ENCODE measurements at regions not wholly inside any gene's neighbourhood (a gene's known extent, or its start where the extent isn't known, plus 50 kb on each side); places are given as distances from the start of the nearest gene placed in this dataset.
"Not testable (repeated sequence)": the region's sequence is repeated elsewhere in the genome, so short reads cannot be mapped to it uniquely, and the experiment has no call there.

DNA sequence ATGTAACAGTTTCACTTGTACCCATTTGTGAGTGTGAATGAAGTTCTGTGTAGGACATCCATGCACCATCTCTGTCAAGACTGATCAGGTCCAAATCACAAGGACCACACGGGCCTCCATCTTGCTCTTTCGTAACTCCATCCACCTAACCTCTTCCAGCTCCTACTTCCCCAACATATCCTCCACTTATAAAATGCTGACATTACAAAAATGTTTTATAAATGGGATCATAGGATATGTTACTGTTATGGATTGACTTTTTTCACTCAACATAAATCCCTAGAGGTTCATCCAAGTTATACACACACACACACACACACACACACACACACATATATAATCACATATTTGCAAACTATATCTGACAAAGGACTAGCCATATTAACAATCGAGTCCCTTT lies 476.8 kb downstream of the ZNF516 start:
- no peak for DNase-seq (ENCODE audit: low spot score)

DNA sequence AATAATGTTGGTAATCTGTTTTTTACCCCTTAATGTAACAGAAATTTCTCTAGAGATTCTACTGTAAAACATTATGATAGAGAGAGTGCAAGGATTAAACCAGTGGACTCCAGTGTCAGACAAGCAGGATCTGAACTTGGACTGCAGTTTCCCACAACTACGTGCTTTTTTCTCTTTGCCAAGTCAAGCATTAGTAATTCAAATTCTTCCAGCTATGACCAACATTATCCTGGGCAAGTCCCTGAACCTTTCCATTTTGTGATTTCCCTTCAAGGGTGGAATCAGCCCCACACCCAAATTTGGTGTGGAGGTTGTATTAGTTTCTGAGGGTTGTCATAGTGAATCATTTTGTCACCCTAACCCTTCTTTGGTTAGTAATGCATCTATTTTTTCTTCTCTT lies 482.0 kb downstream of the ZNF516 start:
- no peak for DNase-seq (ENCODE audit: low spot score)

DNA sequence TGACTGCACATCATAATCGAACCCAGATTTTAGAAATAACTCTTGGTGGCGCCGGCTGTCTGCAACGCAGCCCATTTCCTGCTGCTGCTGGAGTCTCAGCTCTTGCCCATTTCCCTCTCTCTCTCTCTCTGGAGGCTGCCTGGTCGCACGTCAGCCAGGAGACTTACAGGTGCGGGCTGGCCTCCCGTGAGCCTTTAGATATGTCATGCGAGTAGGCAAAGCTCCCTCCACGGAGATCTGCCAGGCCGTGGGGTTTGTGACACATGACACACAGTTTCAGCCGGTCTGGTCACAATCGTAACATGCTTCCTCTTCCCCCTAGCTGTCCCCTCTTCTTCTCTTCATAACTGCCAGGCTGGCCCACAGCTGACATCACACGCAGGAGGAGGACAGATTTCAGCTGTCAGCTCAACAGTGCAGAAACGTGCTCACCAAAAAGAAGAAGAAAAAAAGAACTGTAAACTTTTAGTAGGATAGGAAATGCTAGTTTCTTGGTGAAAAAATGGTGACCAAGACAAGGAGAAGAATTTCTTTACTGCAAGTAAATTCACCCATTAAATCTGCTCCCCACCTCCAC lies 489.3 kb downstream of the ZNF516 start:
- no peak for DNase-seq (ENCODE audit: low spot score)

DNA sequence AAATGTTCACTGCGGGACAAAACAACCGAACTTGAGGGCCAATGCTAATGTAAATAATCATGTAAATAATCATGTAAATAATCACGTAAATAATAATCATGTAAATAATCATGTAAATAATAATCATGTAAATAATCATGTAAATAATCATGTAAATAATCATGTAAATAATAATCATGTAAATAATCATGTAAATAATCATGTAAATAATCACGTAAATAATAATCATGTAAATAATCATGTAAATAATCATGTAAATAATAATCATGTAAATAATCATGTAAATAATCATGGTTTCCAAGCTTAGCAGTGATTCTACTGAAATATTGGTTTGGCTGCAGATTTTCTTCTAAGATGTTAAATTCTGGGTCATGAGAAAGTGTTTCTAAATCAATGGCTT lies 507.1 kb downstream of the ZNF516 start:
- not testable (repeated sequence) for DNase-seq (ENCODE audit: low spot score)

DNA sequence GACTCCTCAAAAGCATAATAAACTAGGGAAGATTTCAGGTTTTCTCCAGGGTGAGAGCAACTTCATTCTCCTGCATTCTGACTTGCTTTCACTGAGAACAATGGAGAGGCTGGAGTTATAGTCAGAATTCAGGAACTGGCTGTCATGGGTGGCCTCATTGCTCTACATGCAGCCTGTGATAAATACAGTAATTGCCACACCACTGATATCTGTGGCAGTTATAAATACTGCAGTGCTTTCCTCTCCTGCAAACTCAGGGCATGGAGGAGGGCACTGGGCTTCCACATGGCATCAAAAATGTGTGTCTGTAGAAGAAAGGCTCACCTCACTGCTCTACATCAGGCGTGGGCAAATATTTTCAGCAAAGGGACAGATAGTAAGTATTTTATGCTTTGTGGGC lies 510.2 kb downstream of the ZNF516 start:
- no peak for DNase-seq (ENCODE audit: low spot score)

DNA sequence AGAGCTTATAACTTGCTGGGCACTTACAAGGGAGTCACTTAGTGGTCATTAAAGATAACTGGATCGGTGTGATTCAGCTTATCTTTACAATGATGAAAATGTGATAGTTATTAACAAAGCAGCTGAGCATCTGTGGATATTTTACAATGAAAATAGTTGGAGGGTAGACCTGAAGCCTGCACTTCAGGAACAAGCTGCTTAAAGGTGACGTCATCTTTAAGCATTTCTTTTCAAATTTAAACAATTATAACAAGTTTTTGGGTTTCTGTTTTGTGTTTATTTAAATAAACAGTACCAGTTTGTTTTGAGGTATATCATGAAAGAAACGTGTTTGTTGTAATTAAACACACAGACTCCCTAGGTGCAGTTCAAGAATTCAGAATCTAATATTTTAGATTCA lies 513.9 kb downstream of the ZNF516 start:
- DNase-seq (ENCODE audit: low spot score), result no peak

DNA sequence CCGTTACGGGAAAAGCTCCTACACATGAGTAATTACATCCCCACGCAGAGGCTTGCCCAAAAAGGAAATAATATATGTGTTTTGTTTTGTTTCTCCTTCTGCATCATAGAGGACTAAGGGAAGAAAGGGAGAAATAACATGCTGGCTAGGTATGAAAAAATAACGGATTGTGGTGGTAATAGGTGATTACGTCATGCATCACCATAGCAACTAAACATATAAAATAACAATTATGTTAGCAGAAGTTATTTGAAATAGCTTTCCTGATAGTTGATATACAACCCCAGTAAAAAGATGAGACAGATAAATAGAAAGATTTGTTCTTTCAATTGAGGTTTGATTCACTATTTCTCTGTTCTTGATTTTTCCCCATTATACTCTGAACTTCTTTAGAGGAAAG lies 518.0 kb downstream of the ZNF516 start:
- no peak for DNase-seq (ENCODE audit: low spot score)

DNA sequence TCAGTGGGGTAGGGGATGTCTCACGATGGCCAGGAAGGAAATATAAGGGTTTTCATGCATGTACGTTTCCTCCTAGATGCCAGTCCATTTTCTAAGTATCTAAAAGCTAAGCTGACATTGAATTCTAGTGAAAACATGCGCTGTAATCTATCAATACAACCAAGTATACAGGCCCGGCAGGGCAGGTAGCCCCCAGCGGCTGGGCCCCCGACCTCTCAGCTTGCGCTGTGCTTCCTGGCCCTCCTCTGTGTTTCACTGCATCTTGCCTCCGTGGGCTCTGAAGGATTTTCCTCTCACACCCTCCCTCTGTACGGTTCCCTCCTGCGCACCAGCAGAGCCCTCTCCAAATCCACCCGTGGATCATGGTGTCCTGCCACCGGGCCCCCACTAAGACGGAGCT lies 524.8 kb downstream of the ZNF516 start:
- DNase-seq (ENCODE audit: low spot score), result no peak

DNA sequence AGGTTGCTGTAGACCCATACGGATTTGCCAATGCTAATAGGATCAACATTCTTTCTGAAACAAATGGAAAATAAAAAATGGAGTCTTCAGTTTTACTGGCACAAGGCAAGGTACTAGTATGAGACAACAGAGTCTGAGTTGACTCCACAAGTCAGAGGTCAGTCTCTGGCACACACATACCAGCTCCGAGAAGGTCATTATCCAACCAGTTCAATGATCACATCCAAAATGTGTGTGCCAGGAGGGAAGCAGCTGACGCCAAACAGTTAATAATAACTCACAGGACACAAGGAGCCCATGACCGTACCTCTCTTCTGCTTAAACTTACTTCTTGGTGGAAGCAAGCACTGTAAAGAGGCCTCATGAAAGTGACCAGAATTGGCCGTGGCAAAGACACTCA lies 528.6 kb downstream of the ZNF516 start:
- no peak for DNase-seq (ENCODE audit: low spot score)

DNA sequence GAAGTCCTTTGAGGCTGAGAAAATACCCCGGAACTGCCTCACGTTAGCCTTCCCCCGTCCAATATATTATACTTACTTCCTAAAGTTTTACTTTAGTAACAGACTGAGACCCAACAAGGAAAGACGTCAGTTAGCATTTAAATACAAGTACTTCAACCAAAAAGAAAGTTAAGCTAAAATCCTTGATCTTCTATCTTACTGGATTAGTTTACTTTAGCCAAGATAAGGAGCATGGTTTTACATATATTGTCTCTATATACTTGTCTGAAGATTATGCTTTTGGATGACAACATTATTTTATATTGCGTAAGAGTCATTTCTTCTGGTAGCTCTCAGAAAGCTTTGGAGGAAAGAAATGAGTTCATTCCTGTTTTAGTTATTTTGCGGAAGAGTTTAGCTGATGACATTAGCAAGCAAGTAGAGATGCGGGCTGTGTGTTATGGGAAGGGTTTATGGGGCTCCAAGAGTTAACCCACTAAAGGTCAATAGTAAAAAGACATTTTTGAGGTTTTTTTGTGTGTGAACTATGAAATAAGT lies 532.9 kb downstream of the ZNF516 start:
- DNase-seq (ENCODE audit: low spot score), result no peak

DNA sequence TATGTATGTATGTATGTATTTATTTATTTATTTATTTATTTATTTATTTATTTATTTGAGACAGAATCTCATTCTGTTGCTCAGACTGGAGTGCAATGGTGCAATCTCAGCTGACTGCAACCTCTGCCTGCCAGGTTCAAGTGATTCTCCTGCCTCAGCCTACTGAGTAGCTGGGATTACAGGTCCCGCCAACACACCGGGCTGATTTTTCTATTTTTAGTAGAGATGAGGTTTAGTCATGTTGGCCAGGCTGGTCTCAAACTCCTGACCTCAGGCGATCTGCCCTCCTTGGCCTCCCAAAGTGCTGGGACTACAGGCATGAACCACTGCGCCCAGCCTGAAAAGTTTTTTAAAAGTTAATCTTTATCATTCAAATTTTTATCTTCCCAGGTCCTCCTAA lies 532.9 kb upstream of the SMIM21 start:
- not testable (repeated sequence) for DNase-seq (ENCODE audit: low spot score)

DNA sequence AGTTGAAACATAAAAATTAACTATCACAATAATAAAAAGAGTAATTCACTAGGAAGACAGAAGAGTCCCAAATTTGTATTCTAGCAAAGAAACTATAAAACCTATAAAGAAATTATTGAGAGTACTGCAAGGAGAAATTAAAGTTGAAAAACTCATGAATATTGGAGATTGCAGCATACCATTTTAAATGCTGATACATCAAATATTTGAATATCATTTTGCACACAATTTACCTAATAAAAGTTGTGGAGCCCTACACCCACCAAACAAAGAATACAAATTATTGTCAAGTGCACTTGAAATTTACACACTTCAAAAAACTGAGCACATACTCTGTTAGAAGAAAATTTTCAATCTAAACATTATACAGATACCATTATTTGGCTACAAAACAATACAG lies 531.6 kb upstream of the SMIM21 start:
- no peak for DNase-seq (ENCODE audit: low spot score)

DNA sequence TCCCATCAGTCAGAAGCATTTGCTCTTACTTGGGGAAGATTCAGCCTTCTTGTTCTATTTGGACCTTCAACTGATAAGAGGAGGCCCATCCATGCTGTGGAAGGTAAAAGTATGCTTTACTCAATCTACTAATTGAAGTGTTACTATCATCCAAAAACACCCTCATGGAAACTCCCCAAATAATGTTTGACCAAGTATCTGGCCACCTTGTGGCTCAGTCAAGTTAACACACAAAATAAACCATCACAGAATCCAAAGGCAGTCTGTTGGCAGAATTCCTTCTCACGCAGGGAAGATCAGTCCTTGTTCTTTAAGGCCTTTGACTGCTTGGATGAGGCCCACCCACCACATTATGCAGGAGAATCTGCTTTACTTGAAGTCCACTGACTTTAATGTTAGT lies 531.2 kb upstream of the SMIM21 start:
- no peak for DNase-seq (ENCODE audit: low spot score)

DNA sequence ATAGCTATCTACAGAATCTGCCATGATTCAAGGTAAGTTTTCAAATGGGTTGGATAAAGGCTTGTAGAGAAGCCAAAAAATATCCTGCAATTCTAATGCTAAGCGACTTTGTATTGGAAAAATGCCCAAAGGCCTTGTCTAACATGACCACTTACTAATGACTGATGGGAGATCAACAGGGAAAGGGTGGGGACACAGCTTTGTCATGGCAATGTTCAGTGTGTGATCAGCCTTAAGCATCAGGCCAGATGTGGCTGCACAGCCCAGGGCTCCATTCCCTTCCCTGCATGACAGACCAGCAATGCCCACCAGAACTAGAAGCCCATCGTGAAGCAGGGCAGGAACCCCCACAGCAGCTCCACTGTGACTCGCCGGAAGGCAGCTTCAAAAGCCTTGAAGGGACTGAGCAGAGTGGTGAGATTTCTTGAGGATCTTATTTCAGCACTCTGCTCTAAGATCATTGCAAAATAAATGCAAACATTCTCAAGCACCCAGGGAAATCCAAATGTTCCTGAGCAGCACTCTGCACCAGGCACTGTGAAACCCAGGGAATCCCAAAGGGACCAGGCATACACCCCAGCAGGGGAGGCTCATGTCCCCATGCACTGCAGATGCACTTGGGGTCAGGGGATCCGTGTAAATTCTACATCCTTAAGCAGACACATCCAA lies 517.9 kb upstream of the SMIM21 start:
- DNase-seq (ENCODE audit: low spot score), result no peak

DNA sequence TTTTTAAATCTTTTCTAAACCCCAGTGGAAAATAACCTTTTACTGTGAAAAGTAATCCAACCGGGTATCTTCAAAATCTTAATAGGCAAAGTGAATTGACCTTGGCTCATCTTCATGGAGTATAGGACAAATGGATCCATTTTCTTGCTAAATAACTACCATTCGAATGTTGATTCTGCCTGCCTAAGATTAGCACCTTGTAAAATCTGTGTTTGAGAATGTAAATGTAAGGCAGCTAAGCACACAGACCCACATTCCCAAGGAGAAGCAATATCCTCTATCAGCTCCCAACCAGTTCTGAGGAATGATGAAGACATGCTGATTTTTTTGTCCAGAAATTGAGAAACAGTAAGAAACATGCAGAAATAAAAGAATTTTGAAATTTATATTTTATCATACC lies 509.8 kb upstream of the SMIM21 start:
- DNase-seq (ENCODE audit: low spot score), result no peak

DNA sequence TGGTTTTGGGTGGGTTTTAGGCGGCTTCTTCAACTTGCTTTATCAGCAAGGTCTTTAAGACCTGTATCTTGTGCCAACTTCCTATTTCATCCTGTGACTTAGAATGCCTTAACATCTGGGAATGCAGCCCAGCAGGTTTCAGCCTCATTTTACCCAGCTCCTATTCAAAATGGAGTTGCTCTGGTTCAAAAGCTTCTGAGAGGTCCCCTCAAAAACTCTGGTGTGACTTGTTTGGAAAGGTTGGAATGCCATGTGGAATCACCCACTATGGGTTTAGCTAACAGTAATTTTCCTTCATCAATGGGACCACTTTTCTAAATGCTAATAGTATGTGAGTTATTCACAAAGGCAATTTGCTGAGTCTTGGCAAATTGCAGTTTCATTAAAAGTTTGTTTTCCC lies 509.4 kb upstream of the SMIM21 start:
- DNase-seq (ENCODE audit: low spot score), result no peak

DNA sequence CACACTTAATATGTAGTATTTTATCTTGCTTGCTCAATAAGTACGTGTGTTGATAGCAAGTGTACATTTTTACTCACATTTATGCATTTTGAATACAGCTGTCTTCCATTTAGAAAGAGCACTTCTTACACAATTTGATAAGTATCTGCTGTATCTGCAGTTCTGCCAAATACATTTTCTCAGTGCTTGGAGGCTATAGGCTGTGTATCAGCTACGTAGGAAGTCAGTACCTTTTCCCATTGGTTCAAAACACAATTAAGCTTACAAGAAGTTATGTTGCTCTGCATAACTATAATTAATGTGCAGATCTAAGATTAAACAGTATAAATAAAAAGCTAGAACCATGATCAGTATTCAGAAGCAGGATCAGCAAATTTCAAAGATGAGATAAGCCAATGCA lies 503.6 kb upstream of the SMIM21 start:
- DNase-seq (ENCODE audit: low spot score), result no peak

DNA sequence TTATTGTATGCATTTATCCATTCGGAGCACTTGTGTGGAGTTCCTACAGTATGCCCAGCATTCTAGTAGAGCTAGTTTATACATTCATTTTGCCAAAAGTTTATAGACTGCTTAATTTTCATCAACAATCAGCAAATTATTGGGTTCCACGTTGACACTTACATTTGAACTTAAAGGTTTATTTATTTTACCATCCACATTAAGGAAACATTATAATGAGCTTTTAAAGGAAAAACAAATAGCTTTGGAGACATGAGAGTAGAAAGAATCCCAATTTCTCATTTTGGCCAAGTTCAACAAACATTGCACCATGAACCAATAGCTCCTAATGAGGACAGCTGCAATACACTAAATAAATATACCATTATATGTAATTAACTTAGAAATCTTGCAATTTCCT lies 501.2 kb upstream of the SMIM21 start:
- no peak for DNase-seq (ENCODE audit: low spot score)

DNA sequence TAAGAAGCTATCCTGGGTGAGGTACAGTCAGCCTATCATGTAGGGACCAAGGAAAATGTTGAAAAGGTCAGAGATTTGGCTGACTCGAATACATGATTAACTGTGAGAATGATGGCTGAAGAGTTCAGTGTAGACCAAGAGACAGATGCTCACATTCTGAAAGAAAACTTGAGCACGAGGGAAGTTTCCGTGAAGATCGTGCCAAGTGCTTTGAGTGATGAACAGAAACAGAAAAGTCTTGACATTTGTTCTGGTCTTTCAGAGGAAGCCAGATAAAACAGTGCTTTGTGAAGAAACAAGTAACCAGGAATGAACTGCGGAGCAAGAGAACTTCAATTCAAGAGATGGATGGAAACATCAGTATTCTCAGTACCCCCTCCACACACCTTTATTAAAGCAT lies 500.3 kb upstream of the SMIM21 start:
- DNase-seq (ENCODE audit: low spot score), result no peak

DNA sequence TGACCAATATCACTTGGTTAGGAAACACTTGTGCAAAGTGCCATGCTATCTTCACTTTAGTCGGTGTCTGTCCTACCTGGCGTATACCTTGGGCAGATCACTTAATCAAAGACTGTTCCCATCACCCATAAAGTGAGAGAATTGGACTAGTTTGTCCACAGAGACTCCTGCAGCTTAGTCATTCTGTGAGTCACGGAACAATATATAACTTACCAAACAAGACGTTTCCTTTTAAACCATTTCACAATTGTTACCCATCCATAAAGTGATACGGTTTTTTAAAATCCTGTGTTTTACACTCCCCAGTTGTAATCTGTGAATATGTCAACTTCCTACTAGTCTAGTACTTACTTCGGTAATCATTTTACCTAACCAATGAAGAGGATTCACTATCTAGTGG lies 499.3 kb upstream of the SMIM21 start:
- DNase-seq (ENCODE audit: low spot score), result no peak

DNA sequence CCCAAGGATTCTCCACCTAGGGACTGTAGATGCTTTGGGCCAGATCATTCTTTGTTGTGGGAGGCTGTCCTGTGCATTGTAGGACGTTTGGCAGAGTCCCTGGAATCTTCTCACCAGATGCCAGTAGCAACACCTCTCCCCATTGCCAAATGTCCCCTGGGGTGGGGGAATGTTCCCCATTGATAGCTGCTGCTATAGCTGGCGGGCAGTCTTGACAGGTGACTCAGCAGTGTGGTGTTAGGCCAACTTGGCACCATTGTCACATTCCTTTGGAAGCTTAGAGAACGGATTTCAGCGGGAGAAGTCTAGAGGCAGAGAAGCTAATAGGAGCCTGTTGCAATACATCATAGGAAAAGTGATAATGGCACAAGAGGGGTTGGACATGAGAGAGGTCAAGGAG lies 495.7 kb upstream of the SMIM21 start:
- DNase-seq (ENCODE audit: low spot score), result no peak

DNA sequence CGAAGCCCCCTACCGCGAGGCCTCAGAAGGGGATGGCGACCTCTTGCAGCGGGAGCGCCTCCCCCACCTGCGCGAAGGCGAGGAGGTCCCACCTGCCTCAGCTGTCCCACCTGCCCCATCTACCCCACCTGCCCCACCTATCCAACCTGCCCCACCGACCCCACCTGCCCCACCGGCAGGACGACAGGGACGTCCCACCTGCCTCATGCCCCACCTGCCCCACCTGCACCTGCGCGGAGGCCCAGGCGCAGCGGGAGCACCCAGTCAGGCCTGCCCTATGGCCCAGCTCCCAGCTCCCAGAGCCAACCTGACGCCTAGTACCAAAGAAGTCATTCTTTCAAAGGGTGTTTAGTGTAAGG lies 489.1 kb upstream of the SMIM21 start:
- no peak for DNase-seq (ENCODE audit: low spot score)

DNA sequence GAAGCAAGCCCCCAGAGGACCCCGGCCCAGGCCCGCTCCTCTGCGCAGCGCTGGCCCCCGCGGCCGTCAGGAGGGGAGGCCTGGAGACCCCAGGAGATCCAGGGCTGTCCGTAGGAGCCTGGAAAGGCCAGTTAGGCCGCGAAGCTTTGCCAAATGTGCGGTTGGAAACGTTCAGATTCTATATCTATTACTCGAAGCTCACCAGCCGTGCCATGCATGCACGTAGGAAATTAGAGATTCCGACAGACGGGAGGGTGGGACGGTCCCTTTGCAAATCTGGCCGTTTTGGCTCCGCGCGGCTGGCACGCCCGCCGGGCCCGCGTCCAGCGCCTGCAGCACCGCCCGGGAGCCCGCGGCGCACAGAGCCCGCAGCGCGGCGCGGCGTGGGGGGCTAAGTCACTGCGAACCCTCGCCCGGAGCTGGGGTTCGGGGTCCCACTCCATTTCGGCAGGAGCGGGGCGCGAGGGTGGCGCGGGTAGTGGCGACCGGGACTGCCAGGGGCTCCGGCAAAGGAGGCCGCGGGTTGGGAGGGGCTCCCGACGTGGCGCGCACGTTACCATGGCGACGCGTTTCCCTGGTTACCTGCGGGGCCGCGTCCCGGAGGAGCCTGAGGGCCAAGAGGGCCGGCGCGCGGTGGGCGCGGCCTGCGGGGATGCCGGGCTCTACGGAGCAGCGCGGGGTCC lies 488.6 kb upstream of the SMIM21 start:
- DNase-seq (ENCODE audit: low spot score), result no peak

DNA sequence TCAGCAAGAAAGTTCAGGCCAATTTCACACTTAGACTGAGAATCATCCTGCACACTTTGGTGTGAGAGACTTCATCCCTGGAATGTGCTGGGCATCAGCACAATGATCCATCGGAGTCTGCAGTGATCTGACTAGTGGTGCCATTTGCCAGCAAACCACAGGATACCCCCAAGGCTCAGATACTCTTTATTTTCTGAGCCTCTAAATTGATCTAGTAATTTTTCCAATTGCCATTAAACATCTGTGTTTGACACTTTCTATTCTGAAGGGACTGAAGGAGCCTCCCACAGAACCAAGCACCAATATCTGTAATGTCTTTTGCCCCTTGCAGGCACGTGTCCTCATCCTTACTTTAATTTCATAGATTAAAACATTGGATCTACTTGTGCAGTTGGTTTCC lies 485.3 kb upstream of the SMIM21 start:
- no peak for DNase-seq (ENCODE audit: low spot score)

Measured in SW480 (cell line).